ENCODE measurements at regions not wholly inside any gene's neighbourhood (a gene's known extent, or its start where the extent isn't known, plus 50 kb on each side); places are given as distances from the start of the nearest gene placed in this dataset.
"Not testable (repeated sequence)": the region's sequence is repeated elsewhere in the genome, so short reads cannot be mapped to it uniquely, and the experiment has no call there.

DNA sequence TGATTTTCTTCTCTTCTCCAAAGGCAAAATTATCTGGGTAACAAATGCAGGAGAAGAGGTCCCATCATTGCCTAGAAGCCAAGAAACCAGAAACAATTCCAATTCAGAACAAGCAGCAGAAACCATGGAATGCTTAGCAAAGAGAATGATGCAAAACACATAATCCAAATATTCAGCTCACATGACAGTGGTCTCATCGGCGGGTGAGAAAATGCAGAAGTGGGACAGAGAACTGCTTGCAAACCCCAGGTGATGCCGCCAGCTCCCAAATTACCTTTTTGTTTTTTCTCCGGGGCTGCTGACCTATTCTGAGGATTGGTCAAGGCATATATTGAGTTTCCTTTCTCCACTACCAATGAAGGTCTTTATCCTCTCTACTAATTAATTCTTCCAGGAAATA is 99.7 kb downstream of the ZNF22 start:
- H3K27me3 Mint-ChIP-seq (ENCODE audit: insufficient read depth): peaks cover 5% of the 10 kb centered on the region
- no peaks in the 10 kb centered on the region for H3K9me3 Mint-ChIP-seq
- no peak overlapping the region for H3K4me3 Mint-ChIP-seq
- H3K27ac Mint-ChIP-seq: no peak overlapping the region
- no peak for DNase-seq
- TF ChIP-seq, protein P1, sequence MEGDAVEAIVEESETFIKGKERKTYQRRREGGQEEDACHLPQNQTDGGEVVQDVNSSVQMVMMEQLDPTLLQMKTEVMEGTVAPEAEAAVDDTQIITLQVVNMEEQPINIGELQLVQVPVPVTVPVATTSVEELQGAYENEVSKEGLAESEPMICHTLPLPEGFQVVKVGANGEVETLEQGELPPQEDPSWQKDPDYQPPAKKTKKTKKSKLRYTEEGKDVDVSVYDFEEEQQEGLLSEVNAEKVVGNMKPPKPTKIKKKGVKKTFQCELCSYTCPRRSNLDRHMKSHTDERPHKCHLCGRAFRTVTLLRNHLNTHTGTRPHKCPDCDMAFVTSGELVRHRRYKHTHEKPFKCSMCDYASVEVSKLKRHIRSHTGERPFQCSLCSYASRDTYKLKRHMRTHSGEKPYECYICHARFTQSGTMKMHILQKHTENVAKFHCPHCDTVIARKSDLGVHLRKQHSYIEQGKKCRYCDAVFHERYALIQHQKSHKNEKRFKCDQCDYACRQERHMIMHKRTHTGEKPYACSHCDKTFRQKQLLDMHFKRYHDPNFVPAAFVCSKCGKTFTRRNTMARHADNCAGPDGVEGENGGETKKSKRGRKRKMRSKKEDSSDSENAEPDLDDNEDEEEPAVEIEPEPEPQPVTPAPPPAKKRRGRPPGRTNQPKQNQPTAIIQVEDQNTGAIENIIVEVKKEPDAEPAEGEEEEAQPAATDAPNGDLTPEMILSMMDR (IDR thresholded peaks at IDR 0.05): no peak
- H3K36me3 Mint-ChIP-seq (ENCODE audit: low read depth): no peaks in the 10 kb centered on the region
- H3K4me1 Mint-ChIP-seq (ENCODE audit: low read depth): no peaks in the 10 kb centered on the region

DNA sequence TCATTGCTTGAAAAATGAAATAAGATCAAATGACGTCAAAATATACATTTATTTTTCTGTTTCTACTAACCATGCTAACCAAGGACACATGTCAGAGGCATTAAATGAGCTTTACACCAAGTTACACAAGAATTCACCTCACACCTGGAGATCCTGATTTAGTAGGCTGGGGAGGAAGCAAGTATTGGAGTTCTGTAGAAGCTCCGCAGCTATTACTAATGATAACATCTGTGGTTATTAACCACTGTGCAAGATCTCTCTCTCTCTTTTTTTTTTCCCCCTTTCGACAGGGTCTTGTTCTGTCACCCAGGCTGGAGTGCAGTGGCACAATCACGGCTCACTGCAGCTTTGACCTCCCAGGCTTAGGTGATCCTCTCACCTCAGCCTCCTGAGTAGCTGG is 104.0 kb downstream of the ZNF22 start:
- TF ChIP-seq, protein P1 (IDR thresholded peaks at IDR 0.05): no peak
- Mint-ChIP-seq H3K36me3 (ENCODE audit: low read depth) (no peaks in the 10 kb centered on the region), H3K9me3 (no peaks in the 10 kb centered on the region), H3K4me3 (no peak overlapping the region), H3K4me1 (ENCODE audit: low read depth) (no peaks in the 10 kb centered on the region), H3K27me3 (ENCODE audit: insufficient read depth) (peaks cover 9% of the 10 kb centered on the region), H3K27ac (no peak overlapping the region)
- no peak for DNase-seq

- H3K36me3 Mint-ChIP-seq (ENCODE audit: low read depth); H3K27ac Mint-ChIP-seq; DNase-seq; H3K4me1 Mint-ChIP-seq (ENCODE audit: low read depth); H3K9me3 Mint-ChIP-seq; H3K4me3 Mint-ChIP-seq; H3K27me3 Mint-ChIP-seq (ENCODE audit: insufficient read depth): not testable (repeated sequence)
Measured at GRCh38 chr10:45105309-45105708, 104.6 kb downstream of the ZNF22 start.

GRCh38 chr10:45106236-45106856 is 105.6 kb downstream of the ZNF22 start:
- Mint-ChIP-seq H3K4me3 (no peak overlapping the region), H3K9me3 (no peaks in the 10 kb centered on the region), H3K27me3 (ENCODE audit: insufficient read depth) (peaks cover 11% of the 10 kb centered on the region), H3K36me3 (ENCODE audit: low read depth) (no peaks in the 10 kb centered on the region), H3K4me1 (ENCODE audit: low read depth) (no peaks in the 10 kb centered on the region), H3K27ac (no peak overlapping the region)
- TF ChIP-seq, protein P1 (IDR thresholded peaks at IDR 0.05): no peak
- no peak for DNase-seq

DNA sequence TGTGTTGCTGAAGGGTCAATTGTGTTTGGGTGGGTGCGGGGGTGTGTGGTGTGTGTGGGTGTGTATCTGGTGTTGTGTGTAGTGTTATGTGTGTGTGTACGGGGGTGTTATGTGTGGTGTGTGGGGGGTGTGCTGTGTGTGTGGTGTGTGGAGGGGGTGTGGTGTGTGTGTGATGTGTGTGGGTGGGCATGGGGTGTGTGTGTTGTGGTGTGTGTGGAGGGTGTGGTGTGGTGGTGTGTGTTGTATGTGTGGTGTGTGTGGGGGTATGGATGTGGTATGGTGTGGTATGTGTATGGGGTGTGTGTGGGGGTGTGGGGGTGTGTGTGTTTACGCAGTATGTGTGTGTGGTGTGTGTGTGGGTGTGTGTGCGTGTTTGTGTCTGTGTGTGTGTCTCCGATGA is 110.8 kb downstream of the ZNF22 start:
- no peak overlapping the region for H3K4me3 Mint-ChIP-seq
- no peaks in the 10 kb centered on the region for H3K4me1 Mint-ChIP-seq (ENCODE audit: low read depth)
- no peak for DNase-seq
- no peaks in the 10 kb centered on the region for H3K9me3 Mint-ChIP-seq
- H3K27ac Mint-ChIP-seq: no peak overlapping the region
- no peaks in the 10 kb centered on the region for H3K36me3 Mint-ChIP-seq (ENCODE audit: low read depth)
- TF ChIP-seq, protein P1 (IDR thresholded peaks at IDR 0.05): no peak
- peaks cover 12% of the 10 kb centered on the region; the same call in 1 of the 2 replicates for H3K27me3 Mint-ChIP-seq (ENCODE audit: insufficient read depth)

DNA sequence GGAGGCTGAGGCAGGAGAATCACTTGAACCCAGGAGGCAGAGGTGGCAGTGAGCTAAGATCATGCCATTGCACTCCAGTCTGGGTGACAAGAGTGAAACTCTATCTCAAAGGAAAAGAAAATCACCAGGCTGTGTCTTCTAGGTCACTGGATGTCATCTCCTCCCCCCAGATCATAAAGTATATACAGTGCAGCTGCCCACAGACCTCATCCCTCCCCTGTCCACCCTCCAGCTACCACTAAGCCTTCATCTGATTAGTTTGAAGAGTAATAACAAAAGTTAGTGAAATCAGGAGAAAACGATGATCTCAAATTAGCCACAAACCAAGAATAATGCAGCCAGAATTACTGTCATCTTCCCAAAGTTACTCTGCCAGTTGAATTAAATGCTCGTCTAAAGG is 117.2 kb downstream of the ZNF22 start:
- DNase-seq; H3K27ac Mint-ChIP-seq; H3K4me3 Mint-ChIP-seq; H3K36me3 Mint-ChIP-seq (ENCODE audit: low read depth); H3K4me1 Mint-ChIP-seq (ENCODE audit: low read depth); H3K9me3 Mint-ChIP-seq: not testable (repeated sequence)
- H3K27me3 Mint-ChIP-seq (ENCODE audit: insufficient read depth): peaks cover 16% of the 10 kb centered on the region

- Mint-ChIP-seq H3K27ac (no peak overlapping the region), H3K4me1 (ENCODE audit: low read depth) (no peaks in the 10 kb centered on the region), H3K36me3 (ENCODE audit: low read depth) (no peaks in the 10 kb centered on the region), H3K4me3 (no peak overlapping the region), H3K27me3 (ENCODE audit: insufficient read depth) (peaks cover 16% of the 10 kb centered on the region), H3K9me3 (no peaks in the 10 kb centered on the region)
- no peak for DNase-seq
- TF ChIP-seq, protein P1 (IDR thresholded peaks at IDR 0.05): no peak
Measured at GRCh38 chr10:45118929-45119328, 118.2 kb downstream of the ZNF22 start.

DNA sequence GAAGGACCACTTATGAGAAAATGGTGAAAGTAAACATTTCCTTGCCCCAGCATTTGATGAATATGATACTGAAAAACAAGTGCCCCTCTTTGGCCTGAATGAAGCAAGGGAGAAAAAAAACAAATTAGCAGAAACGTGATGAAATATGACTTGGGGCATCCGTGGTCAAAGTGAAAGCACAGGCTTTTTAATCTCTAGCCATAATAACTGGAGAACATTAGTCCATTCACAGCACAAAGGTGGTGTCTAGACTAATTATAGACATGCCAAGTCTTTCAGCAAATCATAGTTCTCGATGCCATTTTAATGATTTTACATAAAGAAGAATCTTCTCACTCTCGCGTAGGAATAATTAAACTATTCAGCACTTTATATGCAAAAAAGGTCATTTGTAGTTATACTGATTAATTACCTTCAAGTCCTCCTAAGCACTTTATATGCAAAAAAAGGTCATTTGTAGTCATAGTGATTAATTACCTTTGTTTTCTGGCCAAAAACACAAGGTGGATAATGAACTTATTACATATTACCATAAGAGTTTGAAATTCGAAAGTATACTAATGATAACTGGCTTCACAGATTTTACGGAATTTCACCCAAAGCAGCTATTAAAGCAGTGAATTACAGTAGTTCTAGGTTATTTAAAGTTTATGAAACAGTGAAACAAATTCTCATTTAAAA is 121.6 kb downstream of the ZNF22 start:
- not testable (repeated sequence) for H3K9me3 Mint-ChIP-seq; H3K36me3 Mint-ChIP-seq (ENCODE audit: low read depth); DNase-seq; H3K4me3 Mint-ChIP-seq; H3K4me1 Mint-ChIP-seq (ENCODE audit: low read depth); H3K27ac Mint-ChIP-seq
- peaks cover 21% of the 10 kb centered on the region for H3K27me3 Mint-ChIP-seq (ENCODE audit: insufficient read depth)

Measured in HFFc6 (cell line).